ENCODE measurements at regions not wholly inside any gene's neighbourhood (a gene's known extent, or its start where the extent isn't known, plus 50 kb on each side); places are given as distances from the start of the nearest gene placed in this dataset.

GRCh38 chr14:76599559-76600287 is 161.5 kb upstream of the VASH1 start:
- TF ChIP-seq, protein P1, sequence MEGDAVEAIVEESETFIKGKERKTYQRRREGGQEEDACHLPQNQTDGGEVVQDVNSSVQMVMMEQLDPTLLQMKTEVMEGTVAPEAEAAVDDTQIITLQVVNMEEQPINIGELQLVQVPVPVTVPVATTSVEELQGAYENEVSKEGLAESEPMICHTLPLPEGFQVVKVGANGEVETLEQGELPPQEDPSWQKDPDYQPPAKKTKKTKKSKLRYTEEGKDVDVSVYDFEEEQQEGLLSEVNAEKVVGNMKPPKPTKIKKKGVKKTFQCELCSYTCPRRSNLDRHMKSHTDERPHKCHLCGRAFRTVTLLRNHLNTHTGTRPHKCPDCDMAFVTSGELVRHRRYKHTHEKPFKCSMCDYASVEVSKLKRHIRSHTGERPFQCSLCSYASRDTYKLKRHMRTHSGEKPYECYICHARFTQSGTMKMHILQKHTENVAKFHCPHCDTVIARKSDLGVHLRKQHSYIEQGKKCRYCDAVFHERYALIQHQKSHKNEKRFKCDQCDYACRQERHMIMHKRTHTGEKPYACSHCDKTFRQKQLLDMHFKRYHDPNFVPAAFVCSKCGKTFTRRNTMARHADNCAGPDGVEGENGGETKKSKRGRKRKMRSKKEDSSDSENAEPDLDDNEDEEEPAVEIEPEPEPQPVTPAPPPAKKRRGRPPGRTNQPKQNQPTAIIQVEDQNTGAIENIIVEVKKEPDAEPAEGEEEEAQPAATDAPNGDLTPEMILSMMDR (IDR thresholded peaks at IDR 0.05), result no peak
- TF ChIP-seq EZH2 (IDR thresholded peaks at IDR 0.05), result no peak
